ENCODE measurements at regions not wholly inside any gene's neighbourhood (a gene's known extent, or its start where the extent isn't known, plus 50 kb on each side); places are given as distances from the start of the nearest gene placed in this dataset.

- TF ChIP-seq CTCF (IDR thresholded peaks at IDR 0.05; ENCODE audit: insufficient read depth, low read length) = no peak
- no peak for TF ChIP-seq REST (IDR thresholded peaks at IDR 0.05; ENCODE audit: insufficient replicate concordance, low read depth)
- no peak for TF ChIP-seq POLR2AphosphoS5 (IDR thresholded peaks at IDR 0.05; ENCODE audit: low read depth)
These were observed 256.5 kb upstream of the GRIA1 start for GRCh38 chr5:153233933-153234332.
